ENCODE measurements at regions not wholly inside any gene's neighbourhood (a gene's known extent, or its start where the extent isn't known, plus 50 kb on each side); places are given as distances from the start of the nearest gene placed in this dataset.
A peak's percentile ranks its signal among the peaks of the same experiment; 100 is the strongest.

DNA sequence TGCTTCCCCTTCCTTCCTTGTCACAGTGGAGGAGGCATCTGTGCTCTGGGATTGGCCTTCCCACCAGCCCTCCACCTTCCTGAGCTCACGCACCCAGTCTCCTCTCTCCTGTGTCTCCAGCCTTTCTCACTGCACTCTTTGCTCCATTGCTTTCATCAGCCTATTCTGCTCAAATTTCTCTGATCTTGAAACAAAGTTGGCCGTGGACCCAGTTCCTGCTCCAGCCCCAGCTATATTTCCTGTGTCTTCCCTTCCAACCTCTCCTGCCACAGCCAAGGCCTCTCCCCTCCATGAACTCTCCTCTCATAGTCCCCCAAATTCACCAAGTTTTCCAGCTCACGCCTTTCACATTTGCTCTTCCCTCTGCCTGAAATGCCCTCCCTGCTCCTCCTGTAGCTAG is 226.6 kb upstream of the AGAP1 start:
- no peak for DNase-seq

DNA sequence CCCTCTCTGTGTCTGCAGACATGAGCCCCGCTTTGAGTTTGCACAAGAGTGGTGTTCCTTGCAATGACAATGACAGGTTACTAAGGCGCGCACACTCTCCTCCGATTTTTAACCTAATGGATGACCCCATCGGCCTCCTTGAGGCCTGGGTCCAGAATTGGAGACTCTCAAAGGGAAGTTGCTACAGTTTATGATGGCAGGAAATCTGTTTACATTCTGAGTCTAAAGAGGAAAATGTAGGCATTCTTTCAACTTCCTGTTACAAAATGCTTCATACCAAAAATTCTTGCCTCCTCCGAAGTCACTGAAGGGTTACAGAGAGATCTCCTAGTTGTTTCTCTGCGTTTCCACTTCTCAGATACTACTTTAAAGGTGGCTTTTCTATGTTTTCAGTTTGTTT is 225.3 kb upstream of the AGAP1 start:
- no peak for DNase-seq

DNA sequence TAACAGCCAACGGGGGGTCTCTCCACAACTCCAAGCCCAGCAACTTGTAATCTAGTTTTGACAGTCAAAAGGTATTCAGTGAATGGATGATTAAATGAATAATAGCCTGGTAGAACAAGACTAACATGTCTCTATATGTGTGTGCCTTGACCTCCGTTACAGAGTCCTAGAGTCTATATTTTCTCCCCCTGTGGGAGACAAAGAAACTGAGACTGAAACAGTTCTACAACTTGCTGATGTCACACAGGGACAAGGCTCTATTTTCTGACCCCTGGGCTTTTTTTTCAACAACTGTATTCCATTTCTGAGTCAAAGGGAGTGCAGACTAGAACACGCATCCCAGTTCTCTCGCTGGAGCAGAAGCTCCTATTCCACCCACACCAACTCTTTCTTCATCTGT is 223.6 kb upstream of the AGAP1 start:
- DNase-seq = no peak

DNA sequence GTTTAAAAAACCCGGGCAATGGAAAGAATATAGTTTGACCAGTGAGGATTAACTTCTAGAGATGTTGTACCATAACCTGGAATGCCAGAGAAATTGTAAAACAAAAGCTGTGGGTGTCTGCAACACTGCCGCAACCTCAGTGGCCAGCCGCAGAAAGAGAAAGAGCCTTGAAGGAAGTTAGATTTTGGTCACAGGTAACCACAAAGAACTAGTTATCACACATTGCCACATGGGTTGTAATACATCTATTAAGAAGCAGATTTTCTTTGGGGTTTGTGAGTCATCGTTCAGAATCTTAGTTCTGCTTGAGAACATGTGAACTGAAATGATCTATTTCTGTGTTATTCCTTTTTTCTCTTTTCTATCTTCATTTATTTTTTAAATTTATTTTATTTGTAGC is 222.9 kb upstream of the AGAP1 start:
- no peak for DNase-seq

DNA sequence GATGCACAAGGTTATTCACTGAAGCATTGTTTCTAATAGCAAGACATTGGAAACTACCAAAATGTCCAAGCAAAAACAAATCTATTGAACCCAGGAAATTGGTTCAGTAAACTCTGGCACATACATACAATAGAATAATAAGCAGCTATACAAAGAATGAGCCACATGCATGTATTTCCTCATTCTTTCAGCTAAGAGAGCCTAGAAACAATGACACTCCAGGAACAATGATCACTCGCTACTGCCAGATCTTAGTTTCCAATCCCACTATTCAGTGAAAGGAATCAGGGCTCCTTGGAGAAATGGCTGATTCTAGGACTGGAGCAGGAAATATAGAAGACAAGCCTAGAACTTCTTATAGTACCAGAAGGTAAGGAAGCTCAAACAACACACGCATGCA is 221.9 kb upstream of the AGAP1 start:
- DNase-seq = no peak

DNA sequence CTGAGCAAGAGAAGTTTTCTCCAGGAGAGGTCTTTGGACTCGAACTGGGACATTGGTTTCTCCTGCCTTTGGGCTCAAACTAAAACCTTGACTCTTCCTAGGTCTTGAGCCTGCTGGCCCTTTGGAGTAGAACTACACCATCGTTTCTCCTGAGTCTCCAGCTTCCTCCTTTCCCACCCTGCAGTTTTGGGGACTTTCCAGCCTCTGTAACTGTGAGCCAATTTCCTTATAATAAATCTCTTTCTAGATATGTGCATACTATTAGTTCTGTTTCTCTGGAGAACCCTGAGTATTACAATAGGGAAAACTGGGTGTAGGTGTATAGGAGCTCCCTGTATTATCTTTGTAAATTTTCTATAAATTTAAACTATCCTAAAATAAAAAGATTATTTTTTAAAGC is 219.8 kb upstream of the AGAP1 start:
- no peak for DNase-seq

DNA sequence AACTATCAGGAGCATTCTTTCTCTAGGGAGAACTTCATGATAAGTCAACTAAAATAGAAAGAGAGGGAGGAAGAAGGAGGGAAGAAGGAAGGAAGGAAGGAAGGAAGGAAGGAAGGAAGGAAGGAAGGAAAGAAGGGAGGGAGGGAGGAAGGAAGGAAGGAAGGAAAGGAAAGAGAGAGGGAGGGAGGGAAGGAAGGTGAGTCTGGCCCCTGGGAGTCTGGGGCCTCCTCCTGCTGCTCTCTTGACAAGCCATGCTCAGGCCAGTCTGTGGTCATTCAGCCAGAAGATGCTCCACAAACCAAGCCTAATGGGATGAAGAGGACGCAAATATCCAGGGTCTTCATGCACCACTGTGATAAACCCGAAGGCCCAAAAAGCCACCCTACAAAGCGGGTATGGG is 216.4 kb upstream of the AGAP1 start:
- no peak for DNase-seq

DNA sequence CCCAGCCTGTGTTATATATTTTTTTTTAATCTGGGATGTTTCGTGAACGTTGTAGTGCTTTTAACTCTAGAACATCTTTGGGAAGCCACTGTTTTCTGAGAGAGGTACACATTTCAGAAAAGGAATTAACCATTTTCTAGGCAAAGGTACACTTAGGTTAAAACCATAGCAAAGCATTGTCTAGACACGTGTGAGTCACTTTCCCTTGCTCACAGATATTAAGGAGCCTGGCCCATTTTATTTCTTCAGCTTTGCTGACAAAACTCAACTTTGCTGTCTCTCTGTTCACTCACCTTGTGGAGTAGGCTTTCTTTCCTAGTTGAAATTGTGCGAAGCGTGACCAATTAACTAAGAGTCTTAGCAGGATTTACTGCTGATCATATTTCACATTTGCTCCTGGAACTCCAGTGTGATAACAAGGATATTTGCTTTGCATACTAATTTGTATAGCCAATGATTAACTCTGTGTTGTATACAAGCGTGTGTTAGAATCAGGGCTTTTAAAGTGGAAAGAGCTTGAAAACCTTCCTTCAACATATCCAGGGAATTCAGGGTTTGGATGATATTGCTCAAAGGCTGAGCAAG is 215.0 kb upstream of the AGAP1 start:
- peak in 1 of 2 experiments; percentile 35 for DNase-seq

DNA sequence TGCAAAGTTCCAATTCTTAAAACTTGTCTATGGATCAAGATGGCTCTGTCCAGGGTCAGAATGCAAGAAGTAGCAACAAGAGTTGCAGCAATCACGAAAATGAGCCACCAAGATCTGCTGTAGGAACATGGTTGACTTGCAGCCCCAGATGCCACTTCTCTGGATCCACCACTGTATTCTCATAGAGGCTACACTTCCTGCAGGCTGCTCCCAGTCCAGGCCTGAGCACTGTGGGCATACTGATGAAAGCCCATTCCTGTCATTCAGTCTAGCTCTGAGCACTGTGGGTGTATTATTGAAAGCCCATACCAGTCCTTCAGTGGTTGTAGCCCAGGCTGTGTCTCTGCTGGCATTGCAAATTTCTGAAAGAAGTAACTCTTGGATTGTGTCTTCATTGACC is 213.9 kb upstream of the AGAP1 start:
- DNase-seq = no peak

DNA sequence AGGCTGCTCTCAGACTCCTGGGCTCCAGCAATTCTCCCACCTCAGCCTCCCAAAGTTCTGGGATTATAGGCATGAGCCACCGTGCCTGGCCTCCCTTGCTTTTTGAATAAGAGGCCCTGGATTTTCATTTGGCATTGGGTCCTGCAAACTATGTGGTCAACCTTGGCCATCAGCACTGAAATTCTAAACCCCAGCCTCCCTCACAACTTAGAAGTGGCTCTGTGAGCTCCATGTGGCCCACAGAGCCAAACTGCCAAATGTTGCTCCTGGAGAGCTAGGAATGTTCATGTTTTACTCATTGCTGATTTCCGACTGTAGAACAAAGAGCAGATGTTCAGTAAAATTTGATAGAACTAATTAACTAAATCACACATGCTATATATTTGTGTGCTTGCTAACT is 210.6 kb upstream of the AGAP1 start:
- peak in 1 of 2 experiments; percentile 50 for DNase-seq

DNA sequence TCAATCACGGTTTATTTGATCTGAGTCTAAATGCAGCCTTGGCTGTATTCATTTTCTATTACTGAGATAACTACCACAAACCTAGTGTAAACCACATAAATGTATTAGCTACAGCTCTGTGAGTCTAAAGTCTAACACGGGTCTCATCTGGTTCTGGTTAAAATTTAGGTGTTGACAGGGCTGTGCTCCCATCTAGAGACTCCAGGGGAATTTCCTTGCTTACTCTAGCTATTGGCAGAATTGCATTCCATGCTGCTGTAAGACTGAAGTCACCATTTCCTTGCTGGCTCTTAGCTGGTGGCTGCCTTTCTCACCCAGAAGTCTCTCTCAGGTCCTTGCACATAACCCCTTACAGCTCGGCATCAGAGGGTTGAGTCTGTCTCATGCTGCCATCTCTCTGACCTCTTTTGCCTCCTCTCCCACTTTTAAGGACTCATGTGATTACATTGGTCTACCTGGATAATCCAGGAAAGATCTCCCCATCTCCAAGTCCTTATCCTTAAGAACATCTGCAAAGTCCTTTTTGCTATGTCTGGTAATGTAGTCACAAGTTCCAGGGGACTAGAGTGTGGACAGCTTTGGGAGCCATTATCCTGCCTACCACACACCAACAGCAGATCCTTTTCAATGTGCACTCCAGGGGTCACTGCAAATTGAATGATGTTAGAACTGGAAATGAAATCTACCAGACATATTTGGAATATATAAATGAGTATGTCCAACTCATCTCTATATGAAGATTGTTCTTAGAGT is 207.0 kb upstream of the AGAP1 start:
- no peak for DNase-seq

DNA sequence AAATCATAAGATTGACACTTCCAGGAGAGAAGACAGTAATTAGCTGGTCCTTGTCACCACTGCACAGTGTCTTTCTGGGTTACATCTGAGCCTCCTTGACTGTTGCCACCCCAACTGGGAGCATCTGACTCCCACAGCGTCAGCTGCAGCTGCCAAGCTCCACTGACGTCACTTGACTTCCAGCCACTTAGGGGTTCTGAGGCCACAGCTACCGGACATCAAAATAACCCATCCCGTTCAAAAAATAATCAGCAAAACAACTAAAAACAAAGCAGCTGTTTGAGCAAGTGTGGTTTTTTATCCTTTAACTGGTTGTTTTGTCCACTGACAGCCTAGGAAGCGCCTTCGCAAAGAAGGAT is 206.5 kb upstream of the AGAP1 start:
- DNase-seq = no peak

DNA sequence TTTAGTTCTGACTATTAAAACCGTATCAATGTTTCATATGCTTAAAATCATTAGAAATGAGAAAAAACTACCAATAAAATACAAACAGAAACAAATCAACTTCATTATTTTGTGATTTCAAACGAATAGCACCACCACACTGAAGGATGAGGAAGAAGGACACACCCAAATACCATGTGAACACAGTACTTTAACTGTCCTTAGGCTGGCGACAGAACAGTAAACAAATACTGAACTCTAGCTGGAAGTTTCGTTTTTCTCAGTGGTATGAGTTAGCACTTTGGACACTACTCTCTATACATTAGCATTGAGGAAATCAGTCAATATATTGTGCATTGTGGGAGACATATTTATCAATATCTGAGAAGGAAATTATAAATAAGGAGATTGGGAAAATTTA is 202.4 kb upstream of the AGAP1 start:
- DNase-seq = no peak

DNA sequence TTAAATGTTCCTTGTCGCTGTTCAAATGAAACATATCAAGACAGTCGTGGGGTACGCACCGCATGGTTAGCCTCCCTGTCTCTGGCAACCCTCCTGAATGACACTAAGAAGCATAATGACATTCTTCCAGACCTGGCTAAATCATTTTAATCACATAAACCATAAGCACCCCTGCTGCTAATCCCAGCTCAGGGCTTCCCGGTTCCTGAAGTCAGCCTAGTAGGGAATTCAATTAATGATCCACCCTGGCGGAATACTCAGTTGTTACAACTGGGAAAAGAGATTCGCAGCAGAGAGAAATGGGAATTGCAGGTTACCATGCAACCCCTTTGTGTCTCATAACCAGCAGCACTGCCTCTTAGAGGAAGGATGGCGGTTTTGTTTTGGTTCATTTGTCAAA is 200.8 kb upstream of the AGAP1 start:
- peak; percentile 55 to 78 for DNase-seq

DNA sequence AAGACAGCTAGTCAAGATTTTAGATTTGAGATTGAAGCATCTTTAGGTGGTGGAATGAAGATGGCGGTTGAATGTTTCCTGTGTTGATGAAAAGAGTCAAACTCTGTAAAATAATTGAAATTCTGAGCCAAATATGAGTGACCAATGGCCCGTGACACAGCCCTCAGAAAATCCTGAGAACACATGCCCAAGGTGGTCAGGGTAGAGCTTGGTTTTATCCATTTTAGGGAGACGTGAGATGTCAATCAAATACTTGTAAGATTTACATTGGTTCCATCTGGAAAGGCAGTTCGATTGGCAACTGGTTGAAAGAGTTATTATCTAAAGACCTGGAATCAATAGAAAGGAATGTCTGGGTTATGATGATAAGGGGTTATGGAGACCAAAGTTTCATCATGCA is 198.0 kb upstream of the AGAP1 start:
- no peak for DNase-seq

DNA sequence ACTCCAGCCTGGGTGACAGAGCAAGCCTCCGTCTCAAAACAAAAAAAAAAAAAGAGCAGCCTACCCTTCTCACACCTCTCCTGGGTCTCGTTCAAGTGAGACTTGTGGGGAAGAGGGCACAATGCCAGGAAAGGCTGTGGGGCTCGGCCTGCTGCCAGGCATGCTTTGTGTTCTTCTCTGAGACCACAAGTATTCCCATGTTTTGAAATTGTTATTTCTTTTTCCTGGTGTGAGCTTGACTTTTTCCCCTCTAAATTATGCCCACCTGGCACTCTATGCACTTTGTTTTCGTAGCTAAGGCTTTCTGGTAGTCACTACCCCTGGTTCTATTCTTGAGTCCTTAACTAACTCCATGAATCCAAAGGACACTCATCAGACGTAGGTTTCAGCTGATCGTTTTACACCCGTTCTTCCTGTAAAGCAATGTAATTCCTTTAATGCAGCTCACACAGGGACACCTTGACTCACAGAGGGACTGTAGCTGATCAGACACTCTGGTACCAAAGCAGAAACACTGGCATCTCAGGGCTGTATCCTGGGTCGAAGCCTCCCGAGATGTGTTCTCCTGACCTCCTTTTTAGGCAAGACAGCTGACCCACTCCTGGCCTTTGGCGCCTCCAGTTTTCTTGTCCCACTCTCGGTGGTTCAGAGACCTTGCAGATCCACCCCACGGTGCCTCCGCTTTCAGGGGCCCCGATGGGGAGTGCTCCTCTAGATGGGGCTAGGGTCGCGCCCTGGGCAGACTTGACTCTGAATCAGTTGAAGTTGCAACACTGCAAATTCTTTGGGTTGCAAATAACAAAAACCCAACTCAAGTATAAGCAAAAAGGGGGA is 193.3 kb upstream of the AGAP1 start:
- DNase-seq = no peak

DNA sequence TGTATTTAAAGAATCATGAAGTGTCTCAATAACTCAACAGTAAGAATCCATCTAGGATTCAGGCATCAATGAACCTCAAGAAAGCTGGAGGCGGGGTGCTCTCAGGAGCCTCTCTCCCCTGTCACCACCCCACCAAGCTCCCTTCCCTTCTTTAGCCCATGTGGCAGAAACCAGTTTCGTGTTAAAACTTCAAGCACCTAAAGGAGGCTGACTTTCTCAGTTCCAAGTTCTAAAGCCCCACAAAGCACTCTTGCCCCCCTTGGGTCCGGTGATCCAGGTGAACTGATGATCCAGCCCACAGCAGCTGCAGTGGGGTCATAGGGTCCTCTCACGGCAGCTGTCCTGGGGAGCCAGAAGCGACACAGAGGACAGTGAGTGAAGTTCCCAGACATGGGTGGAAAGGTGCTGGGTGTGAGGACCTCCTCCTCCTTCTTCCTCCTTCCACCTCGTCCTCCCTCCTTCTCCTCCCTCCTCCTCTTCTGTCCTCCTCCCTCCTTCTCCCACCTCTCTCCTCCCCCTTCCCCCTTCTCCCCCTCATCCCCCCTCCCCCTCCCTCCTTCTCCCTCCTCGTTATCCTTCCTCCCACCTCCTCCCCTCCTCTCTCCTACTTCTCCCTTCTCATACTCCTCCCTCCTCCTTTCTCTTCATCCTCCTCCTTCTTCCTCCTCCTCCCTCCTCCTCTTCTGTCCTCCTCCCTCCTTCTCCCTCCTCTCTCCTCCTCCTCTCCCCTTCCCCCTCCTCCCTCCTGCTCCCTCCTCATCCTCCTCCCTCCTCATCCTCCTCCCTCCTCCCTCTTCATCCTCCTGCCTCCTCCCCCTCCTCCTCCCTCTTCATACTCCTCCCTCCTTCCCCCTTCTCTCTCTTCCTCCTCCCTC is 192.4 kb upstream of the AGAP1 start:
- DNase-seq = no peak

DNA sequence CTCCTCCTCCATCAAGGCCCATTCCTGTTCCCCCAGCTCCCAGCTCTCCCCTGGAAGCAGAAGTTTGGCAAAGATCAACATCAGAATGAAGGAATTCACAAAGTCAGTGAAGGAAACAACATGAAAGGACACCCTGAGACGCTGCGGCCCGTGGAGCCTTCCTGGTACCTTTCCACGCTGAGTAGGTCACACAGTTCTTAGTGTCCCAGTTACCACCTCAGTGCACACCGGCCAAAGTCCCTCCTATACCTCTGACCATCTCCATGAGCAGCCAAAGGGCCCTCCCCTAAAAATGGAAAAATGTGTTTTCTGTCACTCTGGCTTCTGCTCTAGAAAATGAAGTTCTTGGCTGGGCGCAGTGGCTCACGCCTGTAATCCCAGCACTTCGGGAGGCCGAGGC is 191.6 kb upstream of the AGAP1 start:
- DNase-seq = no peak

DNA sequence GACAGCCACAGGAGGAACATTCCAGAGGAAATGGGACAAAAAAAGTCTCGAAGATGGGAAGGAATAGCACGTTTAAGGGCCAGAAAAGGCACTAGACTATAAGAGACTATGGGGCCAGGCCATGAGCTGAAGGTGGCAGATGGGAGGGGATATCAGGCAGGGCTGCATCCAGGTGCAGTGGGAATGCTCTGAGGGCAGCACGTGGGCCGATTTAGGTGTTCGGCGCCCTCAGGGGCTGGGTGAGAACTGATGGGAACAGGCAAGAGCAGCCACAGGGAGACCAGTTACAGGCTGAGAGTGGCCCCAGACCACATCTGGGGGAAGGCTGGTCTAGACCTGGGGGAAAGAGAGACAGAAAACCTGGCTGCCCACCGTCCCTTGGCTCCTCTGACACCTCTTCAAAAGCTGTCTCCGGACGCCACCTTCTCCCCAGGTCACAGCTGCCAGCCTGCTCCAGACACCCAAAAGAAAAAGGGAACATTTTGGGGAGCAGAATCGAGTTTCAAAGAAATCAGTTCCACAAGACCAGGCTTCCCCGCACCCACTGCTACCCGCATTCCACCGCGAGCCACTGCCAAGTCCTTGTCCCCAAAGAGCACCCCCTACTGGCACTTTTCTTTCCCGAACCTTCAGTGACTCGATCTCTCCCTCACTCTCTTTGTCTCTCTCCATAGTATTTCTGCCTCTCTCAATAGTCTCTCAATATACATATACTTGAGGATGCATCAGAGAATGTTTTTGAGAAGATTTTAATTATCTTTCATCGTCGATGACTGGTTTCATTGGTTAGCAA is 190.1 kb upstream of the AGAP1 start:
- DNase-seq = no peak

DNA sequence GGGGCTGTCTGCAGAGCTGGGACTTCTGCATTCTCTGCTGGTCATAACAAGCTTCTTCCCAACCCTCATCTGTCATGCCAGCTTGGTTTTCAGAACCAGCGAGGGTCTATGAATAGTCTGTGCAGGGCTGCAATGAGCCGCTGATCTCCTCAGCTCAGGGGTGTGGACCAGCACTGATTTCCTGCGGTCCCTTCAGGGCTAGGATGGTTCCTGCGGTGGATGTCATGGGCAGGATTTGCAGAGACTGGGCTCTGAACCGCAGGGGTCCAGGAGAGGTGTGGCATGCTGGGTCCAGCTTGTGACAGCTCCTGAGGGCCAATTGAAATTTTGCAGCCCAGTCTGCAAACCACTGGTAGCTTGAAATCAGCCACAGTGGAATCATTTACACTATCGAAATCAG is 188.2 kb upstream of the AGAP1 start:
- no peak for DNase-seq

DNA sequence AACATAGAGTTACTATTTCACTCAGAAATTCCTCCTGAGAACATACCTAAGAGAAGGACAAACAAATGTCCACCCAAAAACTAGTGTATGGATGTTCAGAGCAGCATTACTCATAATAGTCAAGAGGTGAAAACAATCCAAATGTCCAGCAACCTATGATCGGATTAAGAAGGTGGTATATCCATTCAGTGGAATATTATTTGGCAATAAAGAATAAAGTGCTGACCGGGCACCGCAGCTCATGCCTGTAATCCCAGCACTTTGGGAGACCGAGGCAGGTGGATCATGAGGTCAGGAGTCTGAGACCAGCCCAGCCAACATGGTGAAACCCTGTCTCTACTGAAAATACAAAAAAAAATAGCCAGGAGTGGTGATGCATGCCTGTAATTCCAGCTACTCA is 182.8 kb upstream of the AGAP1 start:
- no peak for DNase-seq

DNA sequence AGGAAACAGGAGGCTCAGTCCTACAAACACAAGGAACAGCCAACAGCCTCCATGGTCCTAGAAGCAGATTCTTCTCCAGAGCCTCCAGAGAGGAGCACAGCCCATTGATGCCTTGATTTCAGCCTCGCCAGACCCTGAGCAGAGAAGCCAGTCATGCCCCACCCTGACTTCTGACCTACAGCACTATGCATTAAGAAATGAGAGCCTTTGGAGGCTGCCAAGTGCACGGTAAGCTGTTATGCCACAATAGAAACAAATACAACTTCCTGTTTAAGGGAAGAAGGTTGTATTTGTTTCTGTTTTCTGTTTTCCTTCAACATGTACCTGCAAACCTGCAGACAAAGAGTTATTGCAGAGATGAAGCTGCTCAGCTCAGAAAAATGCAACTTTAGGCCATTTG is 181.3 kb upstream of the AGAP1 start:
- no peak for DNase-seq
